ENCODE measurements at regions not wholly inside any gene's neighbourhood (a gene's known extent, or its start where the extent isn't known, plus 50 kb on each side); places are given as distances from the start of the nearest gene placed in this dataset.

GRCh38 chr12:74610711-74611110 is 73.1 kb downstream of the ATXN7L3B start:
- no peak for DNase-seq (ENCODE audit: low read depth)
- Histone ChIP-seq H3K4me3 (ENCODE audit: low read depth, low read length) (no peak overlapping the region), H3K27me3 (ENCODE audit: control insufficient read depth, insufficient read depth, low read length) (no peaks in the 10 kb centered on the region), H3K36me3 (ENCODE audit: control insufficient read depth, insufficient read depth, low read length) (no peaks in the 10 kb centered on the region)
- TF ChIP-seq, protein P1, sequence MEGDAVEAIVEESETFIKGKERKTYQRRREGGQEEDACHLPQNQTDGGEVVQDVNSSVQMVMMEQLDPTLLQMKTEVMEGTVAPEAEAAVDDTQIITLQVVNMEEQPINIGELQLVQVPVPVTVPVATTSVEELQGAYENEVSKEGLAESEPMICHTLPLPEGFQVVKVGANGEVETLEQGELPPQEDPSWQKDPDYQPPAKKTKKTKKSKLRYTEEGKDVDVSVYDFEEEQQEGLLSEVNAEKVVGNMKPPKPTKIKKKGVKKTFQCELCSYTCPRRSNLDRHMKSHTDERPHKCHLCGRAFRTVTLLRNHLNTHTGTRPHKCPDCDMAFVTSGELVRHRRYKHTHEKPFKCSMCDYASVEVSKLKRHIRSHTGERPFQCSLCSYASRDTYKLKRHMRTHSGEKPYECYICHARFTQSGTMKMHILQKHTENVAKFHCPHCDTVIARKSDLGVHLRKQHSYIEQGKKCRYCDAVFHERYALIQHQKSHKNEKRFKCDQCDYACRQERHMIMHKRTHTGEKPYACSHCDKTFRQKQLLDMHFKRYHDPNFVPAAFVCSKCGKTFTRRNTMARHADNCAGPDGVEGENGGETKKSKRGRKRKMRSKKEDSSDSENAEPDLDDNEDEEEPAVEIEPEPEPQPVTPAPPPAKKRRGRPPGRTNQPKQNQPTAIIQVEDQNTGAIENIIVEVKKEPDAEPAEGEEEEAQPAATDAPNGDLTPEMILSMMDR (IDR thresholded peaks at IDR 0.05; ENCODE audit: insufficient read depth, low read length, severe bottlenecking), result no peak
- FAIRE-seq, result no peak

- no peak for DNase-seq (ENCODE audit: low read depth)
- no peak overlapping the region for H3K4me3 ChIP-seq (ENCODE audit: low read depth, low read length)
- TF ChIP-seq, protein P1 (IDR thresholded peaks at IDR 0.05; ENCODE audit: insufficient read depth, low read length, severe bottlenecking), result no peak
- H3K27me3 ChIP-seq (ENCODE audit: control insufficient read depth, insufficient read depth, low read length), result no peaks in the 10 kb centered on the region
- no peak for FAIRE-seq
- no peaks in the 10 kb centered on the region for H3K36me3 ChIP-seq (ENCODE audit: control insufficient read depth, insufficient read depth, low read length)
These were observed 76.8 kb downstream of the ATXN7L3B start for GRCh38 chr12:74614426-74614825.

DNA sequence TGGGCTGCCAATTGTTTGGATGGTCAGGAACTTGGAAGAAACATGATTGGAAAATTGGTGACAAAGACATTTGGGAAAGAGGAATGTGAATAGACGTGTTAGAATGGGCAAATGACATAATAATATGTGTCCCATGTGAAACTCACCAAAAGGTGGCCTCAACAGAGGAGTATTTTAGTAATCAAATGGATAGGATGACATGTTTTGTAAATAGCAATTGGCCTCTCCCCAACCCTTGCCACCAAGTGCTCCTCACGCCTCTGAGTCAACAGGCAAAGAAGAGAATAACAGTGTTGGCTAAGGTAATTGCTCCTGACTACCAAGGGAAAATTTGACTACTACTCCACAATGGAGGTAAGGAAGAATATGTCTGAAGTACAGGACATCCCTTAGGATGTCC is 81.4 kb downstream of the ATXN7L3B start:
- DNase-seq (ENCODE audit: low read depth) (no peak), FAIRE-seq (no peak)
- Histone ChIP-seq H3K4me3 (ENCODE audit: low read depth, low read length) (no peak overlapping the region), H3K27me3 (ENCODE audit: control insufficient read depth, insufficient read depth, low read length) (no peaks in the 10 kb centered on the region), H3K36me3 (ENCODE audit: control insufficient read depth, insufficient read depth, low read length) (no peaks in the 10 kb centered on the region)
- TF ChIP-seq, protein P1 (IDR thresholded peaks at IDR 0.05; ENCODE audit: insufficient read depth, low read length, severe bottlenecking), result no peak

DNA sequence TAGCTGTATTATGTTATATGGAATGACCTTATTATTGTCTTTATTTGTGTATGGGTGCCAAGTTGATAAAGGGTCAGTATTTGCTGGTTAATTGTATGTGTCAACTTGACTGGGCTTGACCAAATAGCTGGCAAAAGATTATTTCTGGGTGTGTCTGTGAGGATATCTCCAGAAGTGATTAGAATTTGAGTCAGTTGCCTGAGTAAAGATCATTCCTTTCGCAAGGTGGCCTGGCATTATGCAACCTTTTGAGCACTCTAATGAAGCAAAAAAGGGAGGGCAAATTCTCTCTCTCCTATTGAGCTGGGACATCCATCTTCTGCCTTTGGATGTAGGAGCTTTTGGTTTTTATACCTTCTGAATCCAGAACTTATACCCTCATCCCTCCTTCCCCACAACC is 82.2 kb downstream of the ATXN7L3B start:
- no peak for FAIRE-seq
- peak; percentile 80 for DNase-seq (ENCODE audit: low read depth)
- no peak overlapping the region for H3K4me3 ChIP-seq (ENCODE audit: low read depth, low read length)
- TF ChIP-seq, protein P1 (IDR thresholded peaks at IDR 0.05; ENCODE audit: insufficient read depth, low read length, severe bottlenecking), result no peak
- no peaks in the 10 kb centered on the region for H3K27me3 ChIP-seq (ENCODE audit: control insufficient read depth, insufficient read depth, low read length)
- no peaks in the 10 kb centered on the region for H3K36me3 ChIP-seq (ENCODE audit: control insufficient read depth, insufficient read depth, low read length)

DNA sequence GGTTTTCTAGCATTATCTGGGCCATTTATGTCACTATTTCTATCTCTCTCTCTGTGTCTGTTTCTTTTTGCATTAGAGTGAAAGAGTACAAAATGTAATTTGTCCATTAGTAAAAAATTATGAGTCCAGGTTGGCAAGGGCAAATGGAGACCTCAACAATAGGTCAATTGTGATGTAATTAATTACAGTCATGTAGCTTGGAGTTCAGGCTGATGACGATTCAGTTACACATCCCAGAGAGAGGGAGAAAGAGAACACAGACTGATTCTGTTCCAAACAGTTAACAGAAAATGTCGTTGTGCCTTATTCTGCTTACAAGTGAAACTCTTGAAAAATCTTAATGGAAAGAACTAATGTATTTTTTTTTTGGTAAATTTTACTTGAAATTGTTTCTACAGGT is 83.3 kb downstream of the ATXN7L3B start:
- FAIRE-seq (no peak), DNase-seq (ENCODE audit: low read depth) (no peak)
- H3K36me3 ChIP-seq (ENCODE audit: control insufficient read depth, insufficient read depth, low read length), result no peaks in the 10 kb centered on the region
- H3K27me3 ChIP-seq (ENCODE audit: control insufficient read depth, insufficient read depth, low read length), result no peaks in the 10 kb centered on the region
- H3K4me3 ChIP-seq (ENCODE audit: low read depth, low read length), result no peak overlapping the region
- TF ChIP-seq, protein P1 (IDR thresholded peaks at IDR 0.05; ENCODE audit: insufficient read depth, low read length, severe bottlenecking), result no peak

DNA sequence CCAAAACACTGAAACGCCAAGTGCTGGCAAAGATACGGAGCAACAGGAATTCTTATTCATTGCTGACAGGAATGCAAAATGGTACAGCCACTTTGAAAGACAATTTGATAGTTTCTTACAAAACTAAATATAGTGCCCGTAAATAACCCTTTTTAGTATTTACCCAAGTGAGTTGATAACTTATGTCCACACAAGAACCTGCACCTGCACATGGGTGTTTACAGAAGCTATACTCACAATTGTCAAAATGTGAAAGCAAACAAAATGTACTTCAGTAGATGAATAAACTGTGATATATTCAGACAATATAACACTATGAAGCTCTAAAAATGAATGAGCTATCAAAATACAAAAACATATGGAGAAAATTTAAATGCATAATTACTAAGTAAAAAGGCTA is 86.6 kb downstream of the ATXN7L3B start:
- DNase-seq (ENCODE audit: low read depth) (no peak), FAIRE-seq (no peak)
- Histone ChIP-seq H3K27me3 (ENCODE audit: control insufficient read depth, insufficient read depth, low read length) (no peaks in the 10 kb centered on the region), H3K4me3 (ENCODE audit: low read depth, low read length) (no peak overlapping the region), H3K36me3 (ENCODE audit: control insufficient read depth, insufficient read depth, low read length) (no peaks in the 10 kb centered on the region)
- TF ChIP-seq, protein P1 (IDR thresholded peaks at IDR 0.05; ENCODE audit: insufficient read depth, low read length, severe bottlenecking), result no peak

Data from bronchial epithelial cell (primary cell).